ENCODE measurements at regions not wholly inside any gene's neighbourhood (a gene's known extent, or its start where the extent isn't known, plus 50 kb on each side); places are given as distances from the start of the nearest gene placed in this dataset.
"Not testable (repeated sequence)": the region's sequence is repeated elsewhere in the genome, so short reads cannot be mapped to it uniquely, and the experiment has no call there.

- Histone ChIP-seq H3K9me3 (no peaks in the 10 kb centered on the region), H3K27ac (no peak overlapping the region), H3K4me3 (no peak overlapping the region), H3K27me3 (no peaks in the 10 kb centered on the region), H3K36me3 (no peaks in the 10 kb centered on the region), H3K4me1 (no peaks in the 10 kb centered on the region)
- DNase-seq (no peak), ATAC-seq (no peak)
- no peak for TF ChIP-seq CTCF (IDR thresholded peaks at IDR 0.05)
- intact Hi-C loops (cut with DNase I): no loop called here
These were observed 695.0 kb downstream of the DTWD2 start for GRCh38 chr5:118293378-118293777.

- intact Hi-C loops (cut with DNase I): no loop called here
- Histone ChIP-seq H3K27me3 (no peaks in the 10 kb centered on the region), H3K36me3 (no peaks in the 10 kb centered on the region), H3K9me3 (no peaks in the 10 kb centered on the region), H3K4me3 (no peak overlapping the region), H3K27ac (no peak overlapping the region), H3K4me1 (no peaks in the 10 kb centered on the region)
- TF ChIP-seq CTCF (IDR thresholded peaks at IDR 0.05): no peak
- no peak for ATAC-seq
- DNase-seq: no peak
These were observed 698.1 kb downstream of the DTWD2 start for GRCh38 chr5:118290204-118290603.

GRCh38 chr5:118284230-118284629, 704.1 kb downstream of the DTWD2 start:
- H3K27me3 ChIP-seq; ATAC-seq; H3K4me3 ChIP-seq; H3K36me3 ChIP-seq; intact Hi-C loops (cut with DNase I); H3K4me1 ChIP-seq; H3K9me3 ChIP-seq; H3K27ac ChIP-seq; DNase-seq: not testable (repeated sequence)

- ATAC-seq; H3K36me3 ChIP-seq; H3K4me3 ChIP-seq; intact Hi-C loops (cut with DNase I); H3K9me3 ChIP-seq; H3K27me3 ChIP-seq; DNase-seq; H3K4me1 ChIP-seq; H3K27ac ChIP-seq: not testable (repeated sequence)
These were observed 705.8 kb downstream of the DTWD2 start for GRCh38 chr5:118282480-118283038.

- Histone ChIP-seq H3K4me3 (no peak overlapping the region), H3K27ac (no peak overlapping the region), H3K27me3 (no peaks in the 10 kb centered on the region), H3K9me3 (no peaks in the 10 kb centered on the region), H3K4me1 (no peaks in the 10 kb centered on the region), H3K36me3 (no peaks in the 10 kb centered on the region)
- no peak for TF ChIP-seq CTCF (IDR thresholded peaks at IDR 0.05)
- DNase-seq (no peak), ATAC-seq (no peak)
- intact Hi-C loops (cut with DNase I): no loop called here
These were observed 708.6 kb downstream of the DTWD2 start for GRCh38 chr5:118279540-118280294.

GRCh38 chr5:118270526-118270925, 717.8 kb downstream of the DTWD2 start:
- Histone ChIP-seq H3K27me3 (no peaks in the 10 kb centered on the region), H3K36me3 (no peaks in the 10 kb centered on the region), H3K4me1 (no peaks in the 10 kb centered on the region), H3K4me3 (no peak overlapping the region), H3K9me3 (no peaks in the 10 kb centered on the region), H3K27ac (no peak overlapping the region)
- intact Hi-C loops (cut with DNase I): no loop called here
- ATAC-seq (no peak), DNase-seq (no peak)
- TF ChIP-seq CTCF (IDR thresholded peaks at IDR 0.05): no peak
